ENCODE measurements at regions not wholly inside any gene's neighbourhood (a gene's known extent, or its start where the extent isn't known, plus 50 kb on each side); places are given as distances from the start of the nearest gene placed in this dataset.

DNA sequence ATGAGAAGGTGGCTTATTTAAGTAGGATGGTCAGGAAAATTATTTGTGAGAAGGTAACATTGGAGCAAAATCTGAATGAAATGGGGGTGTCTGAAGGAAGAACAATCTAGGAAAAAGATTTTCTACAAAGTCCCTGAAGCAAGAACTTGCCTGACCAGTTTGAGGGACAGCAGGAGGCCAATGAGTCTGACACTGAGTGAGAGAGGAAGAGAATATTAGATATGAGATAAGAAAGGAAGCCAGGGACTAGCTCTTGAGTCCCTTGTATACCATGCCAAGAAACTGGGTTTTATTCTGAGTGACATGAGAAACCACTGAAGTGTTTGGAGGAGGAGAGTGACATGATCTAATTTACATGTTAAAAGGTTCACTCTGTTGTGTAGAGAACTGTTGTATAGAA is 1478.9 kb downstream of the RPA4 start:
- in situ Hi-C loops (cut with MboI; ENCODE audit: low pct_unique_long_range_greater_than_20kb, low sequenced_read_pairs, unreplicated experiment), result no loop called here
- no peak for DNase-seq (ENCODE audit: low spot score)
- TF ChIP-seq, protein P1, sequence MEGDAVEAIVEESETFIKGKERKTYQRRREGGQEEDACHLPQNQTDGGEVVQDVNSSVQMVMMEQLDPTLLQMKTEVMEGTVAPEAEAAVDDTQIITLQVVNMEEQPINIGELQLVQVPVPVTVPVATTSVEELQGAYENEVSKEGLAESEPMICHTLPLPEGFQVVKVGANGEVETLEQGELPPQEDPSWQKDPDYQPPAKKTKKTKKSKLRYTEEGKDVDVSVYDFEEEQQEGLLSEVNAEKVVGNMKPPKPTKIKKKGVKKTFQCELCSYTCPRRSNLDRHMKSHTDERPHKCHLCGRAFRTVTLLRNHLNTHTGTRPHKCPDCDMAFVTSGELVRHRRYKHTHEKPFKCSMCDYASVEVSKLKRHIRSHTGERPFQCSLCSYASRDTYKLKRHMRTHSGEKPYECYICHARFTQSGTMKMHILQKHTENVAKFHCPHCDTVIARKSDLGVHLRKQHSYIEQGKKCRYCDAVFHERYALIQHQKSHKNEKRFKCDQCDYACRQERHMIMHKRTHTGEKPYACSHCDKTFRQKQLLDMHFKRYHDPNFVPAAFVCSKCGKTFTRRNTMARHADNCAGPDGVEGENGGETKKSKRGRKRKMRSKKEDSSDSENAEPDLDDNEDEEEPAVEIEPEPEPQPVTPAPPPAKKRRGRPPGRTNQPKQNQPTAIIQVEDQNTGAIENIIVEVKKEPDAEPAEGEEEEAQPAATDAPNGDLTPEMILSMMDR (IDR thresholded peaks at IDR 0.05; ENCODE audit: extremely low read depth, insufficient read depth, missing control alignments), result no peak

DNA sequence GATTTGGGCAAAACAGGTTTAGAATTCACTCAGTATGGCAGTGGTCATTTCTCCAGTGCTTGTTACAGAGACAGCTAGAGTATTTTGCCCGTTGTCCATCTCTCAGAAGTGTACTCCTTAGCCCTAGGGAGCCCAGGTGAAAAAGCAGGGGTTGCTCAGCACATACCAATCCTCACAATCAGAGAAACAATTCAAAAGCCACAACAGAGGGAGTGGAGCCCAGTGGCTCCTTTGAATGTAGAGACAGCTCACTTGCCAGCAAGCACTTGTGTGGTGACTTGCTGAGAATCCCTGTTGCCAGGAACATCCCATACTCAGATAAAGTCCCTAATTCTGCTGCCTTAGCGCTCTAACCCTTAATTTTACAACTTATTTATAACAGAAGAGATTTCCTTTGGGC is 1488.3 kb downstream of the RPA4 start:
- in situ Hi-C loops (cut with MboI; ENCODE audit: low pct_unique_long_range_greater_than_20kb, low sequenced_read_pairs, unreplicated experiment), result no loop called here
- DNase-seq (ENCODE audit: low spot score), result no peak
- TF ChIP-seq, protein P1 (IDR thresholded peaks at IDR 0.05; ENCODE audit: extremely low read depth, insufficient read depth, missing control alignments), result no peak

DNA sequence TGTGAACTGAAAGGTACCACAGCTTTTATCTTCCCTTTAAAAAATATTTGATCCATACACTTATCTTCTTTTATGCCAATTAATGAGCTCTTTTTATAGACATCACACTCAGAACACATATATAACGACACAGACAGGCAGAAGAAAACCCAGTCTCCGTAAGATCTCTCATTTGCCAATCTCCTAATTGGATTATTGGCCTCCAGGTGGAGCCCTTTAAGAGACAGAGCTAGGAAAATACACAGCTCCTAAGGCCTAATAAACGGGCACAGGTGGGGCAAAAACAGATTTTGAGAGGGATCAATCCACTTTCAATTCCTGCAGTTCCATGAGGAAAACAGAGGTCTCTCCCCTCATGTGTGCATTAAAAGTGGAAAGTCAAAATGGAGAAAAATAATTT is 1495.4 kb downstream of the RPA4 start:
- TF ChIP-seq, protein P1 (IDR thresholded peaks at IDR 0.05; ENCODE audit: extremely low read depth, insufficient read depth, missing control alignments), result no peak
- DNase-seq (ENCODE audit: low spot score), result no peak
- in situ Hi-C loops (cut with MboI; ENCODE audit: low pct_unique_long_range_greater_than_20kb, low sequenced_read_pairs, unreplicated experiment), result no loop called here

DNA sequence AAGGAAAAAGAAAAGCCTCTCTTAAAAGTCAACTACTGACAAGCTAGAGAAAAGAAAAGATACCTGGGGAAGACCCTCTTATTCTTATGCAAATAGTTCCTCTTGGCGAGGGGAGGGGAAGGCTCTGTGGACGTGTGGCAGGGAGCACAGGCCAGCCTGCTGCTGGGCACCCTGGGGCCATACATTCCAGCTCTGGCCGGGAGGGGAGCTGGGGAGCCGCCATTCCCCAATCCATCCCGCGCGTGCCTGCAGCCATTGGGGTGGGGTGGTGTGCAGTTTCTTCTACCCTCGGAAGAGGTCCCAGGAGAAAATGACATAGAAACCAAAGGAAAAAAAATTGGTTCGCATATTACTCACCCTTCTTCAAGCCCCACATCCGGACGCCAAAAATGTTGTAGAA is 1496.4 kb downstream of the RPA4 start:
- DNase-seq (ENCODE audit: low spot score), result no peak
- in situ Hi-C loops (cut with MboI; ENCODE audit: low pct_unique_long_range_greater_than_20kb, low sequenced_read_pairs, unreplicated experiment), result no loop called here
- TF ChIP-seq, protein P1 (IDR thresholded peaks at IDR 0.05; ENCODE audit: extremely low read depth, insufficient read depth, missing control alignments), result no peak

DNA sequence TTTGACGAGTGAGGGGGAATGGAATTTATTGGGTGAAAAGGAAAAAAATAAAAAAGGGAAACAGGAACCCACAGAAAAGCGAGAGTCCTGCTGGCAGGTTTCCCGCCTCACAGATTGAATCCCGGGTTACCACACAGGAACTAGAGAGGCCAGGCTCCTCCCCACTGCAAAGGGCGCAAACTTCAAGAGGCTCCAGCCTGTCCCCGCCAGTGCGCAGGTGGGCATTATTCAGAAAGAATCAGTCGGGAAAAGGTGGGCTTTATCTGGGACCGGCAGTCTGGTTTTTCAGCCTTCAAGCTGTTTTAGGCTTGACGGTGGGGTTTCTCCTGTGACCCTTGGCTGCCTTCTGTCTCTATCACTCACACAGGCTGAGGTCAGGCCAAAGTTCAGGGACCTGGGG is 1496.8 kb downstream of the RPA4 start:
- in situ Hi-C loops (cut with MboI; ENCODE audit: low pct_unique_long_range_greater_than_20kb, low sequenced_read_pairs, unreplicated experiment), result no loop called here
- DNase-seq (ENCODE audit: low spot score), result no peak
- TF ChIP-seq, protein P1 (IDR thresholded peaks at IDR 0.05; ENCODE audit: extremely low read depth, insufficient read depth, missing control alignments), result no peak

DNA sequence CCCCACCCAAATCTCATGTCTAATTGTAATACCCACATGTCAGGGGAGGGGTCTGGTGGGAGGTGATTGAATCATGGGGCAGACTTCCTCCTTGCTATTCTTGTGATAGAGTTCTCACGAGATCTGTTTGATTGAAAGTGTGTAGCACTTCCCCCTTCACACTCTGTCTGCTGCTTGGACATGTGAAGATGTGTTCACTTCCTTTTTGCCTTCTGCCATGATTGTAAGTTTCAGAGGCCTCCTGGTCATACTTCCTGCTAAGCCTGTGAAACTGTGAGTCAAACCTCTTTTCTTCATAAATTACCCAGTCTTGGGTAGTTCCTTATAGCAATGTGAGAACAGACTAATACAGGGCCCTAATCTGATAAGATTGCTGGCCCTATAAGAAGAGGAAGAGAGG is 1514.8 kb downstream of the RPA4 start:
- TF ChIP-seq, protein P1 (IDR thresholded peaks at IDR 0.05; ENCODE audit: extremely low read depth, insufficient read depth, missing control alignments), result no peak
- in situ Hi-C loops (cut with MboI; ENCODE audit: low pct_unique_long_range_greater_than_20kb, low sequenced_read_pairs, unreplicated experiment), result no loop called here
- DNase-seq (ENCODE audit: low spot score), result no peak

DNA sequence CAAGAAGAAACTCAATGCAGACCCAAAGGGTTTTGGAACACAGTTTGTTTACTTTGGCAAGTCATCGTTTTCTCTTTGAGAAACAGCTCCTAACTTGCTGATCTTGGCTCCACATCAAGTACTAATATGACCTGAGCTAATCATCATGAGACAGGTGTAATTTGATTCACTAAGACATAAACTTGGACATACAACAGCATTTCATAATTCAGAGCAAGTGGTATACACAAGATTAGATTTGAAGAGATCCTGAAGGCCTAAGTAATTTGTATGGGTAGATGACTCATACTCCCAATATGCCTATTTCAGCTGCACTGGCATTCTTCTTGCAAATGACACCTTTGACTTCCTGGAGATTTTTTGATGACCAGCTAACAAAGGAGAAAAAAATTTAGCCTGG is 1521.7 kb downstream of the RPA4 start:
- DNase-seq (ENCODE audit: low spot score), result no peak
- TF ChIP-seq, protein P1 (IDR thresholded peaks at IDR 0.05; ENCODE audit: extremely low read depth, insufficient read depth, missing control alignments), result no peak
- in situ Hi-C loops (cut with MboI; ENCODE audit: low pct_unique_long_range_greater_than_20kb, low sequenced_read_pairs, unreplicated experiment), result no loop called here
